SU-DHL-6 (cell line): ENCODE measurements at regions not wholly inside any gene's neighbourhood (a gene's known extent, or its start where the extent isn't known, plus 50 kb on each side); places are given as distances from the start of the nearest gene placed in this dataset.

ENCODE experiments used
- H2AFZ ChIP-seq: fragments of 200-600 bp; sonication (generic); 2 replicates; pipeline ENCODE4 v1.6.1; 2014; ENCODE audit warnings: low read depth, mild to moderate bottlenecking, moderate library complexity, mixed read lengths, antibody characterized with exemption, low read length; ENCODE audit not compliant: severe bottlenecking
- H3F3A ChIP-seq: fragments of 200-600 bp; shearing (Covaris generic); 2 replicates; pipeline ENCODE4 v1.6.0; 2016; ENCODE audit warnings: antibody characterized with exemption, mild to moderate bottlenecking; ENCODE audit not compliant: insufficient read depth
- H3K27ac ChIP-seq: fragments of 200-600 bp; sonication (generic); 2 replicates; pipeline ENCODE4 v1.5.1; 2016; ENCODE audit warnings: low read depth, mild to moderate bottlenecking, low read length, moderate library complexity, mixed read lengths
- H3K27me3 ChIP-seq: fragments of 200-600 bp; sonication (generic), shearing (Covaris generic); 2 replicates; pipeline ENCODE4 v1.6.0; 2014; ENCODE audit warnings: mild to moderate bottlenecking, low read length
- H3K36me3 ChIP-seq: fragments of 200-600 bp; sonication (generic); 2 replicates; pipeline ENCODE4 v1.6.1; 2014; ENCODE audit warnings: mild to moderate bottlenecking, low read length, mixed read lengths
- H3K4me2 ChIP-seq: fragments of 300-600, 200-600 bp; shearing (Covaris generic), sonication (generic); 2 replicates; pipeline ENCODE4 v1.6.0; 2014; ENCODE audit warnings: low read length, low read depth, mild to moderate bottlenecking; ENCODE audit not compliant: poor library complexity, severe bottlenecking
- H3K4me3 ChIP-seq: fragments of 200-600 bp; sonication (generic); 2 replicates; pipeline ENCODE4 v1.5.1; 2014; ENCODE audit warnings: antibody characterized with exemption, low read length, mild to moderate bottlenecking, mixed read lengths; ENCODE audit not compliant: insufficient read depth, poor library complexity, severe bottlenecking
- H3K79me2 ChIP-seq: fragments of 200-600 bp; sonication (generic); 2 replicates; pipeline ENCODE4 v1.6.1; 2014; ENCODE audit warnings: mild to moderate bottlenecking, low read length, moderate library complexity; ENCODE audit not compliant: insufficient read depth
- H3K9ac ChIP-seq: fragments of 200-600 bp; sonication (generic); 2 replicates; pipeline ENCODE4 v1.7.0; 2014; ENCODE audit warnings: mild to moderate bottlenecking, low read length
- H3K9me2 ChIP-seq: fragments of 200-600 bp; sonication (generic); replicated peaks from 2 replicates; pipeline ENCODE4 v1.6.1; 2014; ENCODE audit warnings: low read length; ENCODE audit not compliant: insufficient read depth
- H3K9me3 ChIP-seq: fragments of 200-600 bp; sonication (generic); 2 replicates; pipeline ENCODE4 v1.6.1; 2014; ENCODE audit warnings: low read length, mixed read lengths; ENCODE audit not compliant: insufficient read depth
- H4K20me1 ChIP-seq: fragments of 200-600 bp; sonication (generic); 2 replicates; pipeline ENCODE4 v1.6.1; 2014; ENCODE audit warnings: low read depth, mild to moderate bottlenecking, antibody characterized with exemption, low read length, moderate library complexity, mixed read lengths
- EZH2phosphoT487 ChIP-seq: fragments of 200-600 bp; sonication (generic), shearing (Covaris generic); conservative IDR thresholded peaks from 2 replicates; pipeline ENCODE4 v1.6.1; 2018; ENCODE audit warnings: mild to moderate bottlenecking, antibody characterized with exemption, low read length, moderate library complexity, mixed read lengths
- TF ChIP-seq, protein P1 (sequence below): fragments of 200-600 bp; sonication (generic); IDR thresholded peaks from one replicate; pipeline ENCODE4 v1.5.1; 2017; ENCODE audit warnings: antibody characterized with exemption, mild to moderate bottlenecking, low read length, moderate library complexity; ENCODE audit not compliant: insufficient read depth, poor library complexity, severe bottlenecking

GRCh38 chr10:78304091-78305045 lies 270.7 kb downstream of the RPS24 start:
- Histone ChIP-seq H3K27ac (no peak overlapping the region), H3K9me3 (peaks cover 7% of the 10 kb centered on the region; the same call in 1 of the 2 replicates), H3K4me2 (no peak overlapping the region), H3K9me2 (no peaks in the 10 kb centered on the region), H3K4me3 (no peak overlapping the region), H4K20me1 (no peaks in the 10 kb centered on the region), H3K9ac (no peak overlapping the region), H3K27me3 (no peaks in the 10 kb centered on the region), H3K36me3 (no peaks in the 10 kb centered on the region), H3K79me2 (no peaks in the 10 kb centered on the region), H3F3A (peaks cover 8% of the 10 kb centered on the region; the same call in 1 of the 2 replicates), H2AFZ (no peak overlapping the region)
- TF ChIP-seq EZH2phosphoT487: no peak
- TF ChIP-seq, protein P1, sequence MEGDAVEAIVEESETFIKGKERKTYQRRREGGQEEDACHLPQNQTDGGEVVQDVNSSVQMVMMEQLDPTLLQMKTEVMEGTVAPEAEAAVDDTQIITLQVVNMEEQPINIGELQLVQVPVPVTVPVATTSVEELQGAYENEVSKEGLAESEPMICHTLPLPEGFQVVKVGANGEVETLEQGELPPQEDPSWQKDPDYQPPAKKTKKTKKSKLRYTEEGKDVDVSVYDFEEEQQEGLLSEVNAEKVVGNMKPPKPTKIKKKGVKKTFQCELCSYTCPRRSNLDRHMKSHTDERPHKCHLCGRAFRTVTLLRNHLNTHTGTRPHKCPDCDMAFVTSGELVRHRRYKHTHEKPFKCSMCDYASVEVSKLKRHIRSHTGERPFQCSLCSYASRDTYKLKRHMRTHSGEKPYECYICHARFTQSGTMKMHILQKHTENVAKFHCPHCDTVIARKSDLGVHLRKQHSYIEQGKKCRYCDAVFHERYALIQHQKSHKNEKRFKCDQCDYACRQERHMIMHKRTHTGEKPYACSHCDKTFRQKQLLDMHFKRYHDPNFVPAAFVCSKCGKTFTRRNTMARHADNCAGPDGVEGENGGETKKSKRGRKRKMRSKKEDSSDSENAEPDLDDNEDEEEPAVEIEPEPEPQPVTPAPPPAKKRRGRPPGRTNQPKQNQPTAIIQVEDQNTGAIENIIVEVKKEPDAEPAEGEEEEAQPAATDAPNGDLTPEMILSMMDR: no peak

- H3K9me3 ChIP-seq: peaks cover 4% of the 10 kb centered on the region; the same call in 1 of the 2 replicates
- H3K36me3 ChIP-seq: no peaks in the 10 kb centered on the region
- H3K4me2 ChIP-seq: no peak overlapping the region
- no peak overlapping the region for H3K9ac ChIP-seq
- no peak for TF ChIP-seq EZH2phosphoT487
- TF ChIP-seq, protein P1: no peak
- H3K79me2 ChIP-seq: no peaks in the 10 kb centered on the region
- no peaks in the 10 kb centered on the region for H3K9me2 ChIP-seq
- no peaks in the 10 kb centered on the region for H3K27me3 ChIP-seq
- no peaks in the 10 kb centered on the region for H4K20me1 ChIP-seq
- no peak overlapping the region for H3K27ac ChIP-seq
- H3K4me3 ChIP-seq: no peak overlapping the region
- no peak overlapping the region for H2AFZ ChIP-seq
- peaks cover 8% of the 10 kb centered on the region; the same call in 1 of the 2 replicates for H3F3A ChIP-seq
Measured at GRCh38 chr10:78305311-78305710, 271.6 kb downstream of the RPS24 start.

DNA sequence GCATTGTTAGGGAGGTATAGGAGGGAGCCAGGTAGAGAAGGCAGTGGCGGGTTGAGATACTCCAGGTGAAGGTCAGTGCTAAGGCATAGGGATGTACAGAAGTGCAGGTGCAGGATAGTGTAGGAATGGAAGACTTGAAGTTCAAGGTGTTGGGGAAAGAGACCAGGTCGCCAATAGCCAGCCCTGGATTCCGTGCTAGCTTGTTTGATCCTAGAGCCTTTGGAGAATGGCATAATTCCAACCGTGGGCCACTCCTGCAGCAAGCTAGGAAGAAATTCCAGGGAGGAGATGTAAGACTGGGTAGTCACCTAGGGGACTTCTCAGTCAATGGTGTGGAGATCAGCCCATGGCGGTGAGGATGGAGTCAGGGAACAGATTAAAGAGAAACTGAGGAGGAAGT lies 272.7 kb downstream of the RPS24 start:
- Histone ChIP-seq H3K9me2 (no peaks in the 10 kb centered on the region), H3K27me3 (no peaks in the 10 kb centered on the region), H3F3A (peaks cover 8% of the 10 kb centered on the region; the same call in 1 of the 2 replicates), H2AFZ (no peak overlapping the region), H3K4me3 (no peak overlapping the region), H3K9me3 (no peaks in the 10 kb centered on the region), H3K79me2 (no peaks in the 10 kb centered on the region), H3K9ac (no peak overlapping the region), H4K20me1 (no peaks in the 10 kb centered on the region), H3K4me2 (no peak overlapping the region), H3K36me3 (no peaks in the 10 kb centered on the region), H3K27ac (no peak overlapping the region)
- TF ChIP-seq, protein P1: no peak
- TF ChIP-seq EZH2phosphoT487: no peak
